Nephron (organoid): ENCODE measurements at regions not wholly inside any gene's neighbourhood (a gene's known extent, or its start where the extent isn't known, plus 50 kb on each side); places are given as distances from the start of the nearest gene placed in this dataset.

Experiments
- H3K27ac Mint-ChIP-seq, 3 experiments: 2 replicates each; pipeline ENCODE4 v1.8.0; 2020; ENCODE audit warnings: mixed read lengths in 3 of 3, mild to moderate bottlenecking in 2 of 3, moderate library complexity in 1 of 3
- H3K27me3 Mint-ChIP-seq: 2 replicates; pipeline ENCODE4 v1.8.0; 2021; ENCODE audit warnings: low read depth, mild to moderate bottlenecking, moderate library complexity, mixed read lengths
- H3K36me3 Mint-ChIP-seq: 2 replicates; pipeline ENCODE4 v1.8.0; 2020; ENCODE audit warnings: low read depth, mixed read lengths
- H3K4me1 Mint-ChIP-seq: 2 replicates; pipeline ENCODE4 v1.8.0; 2020; ENCODE audit warnings: mixed read lengths
- H3K4me3 Mint-ChIP-seq, 3 experiments: 2 replicates each; pipeline ENCODE4 v1.8.0; 2020; ENCODE audit warnings: mild to moderate bottlenecking in 3 of 3, mixed read lengths in 3 of 3, moderate library complexity in 2 of 3
- H3K9me3 Mint-ChIP-seq: 2 replicates; pipeline ENCODE4 v1.8.0; 2020; ENCODE audit warnings: mixed read lengths
- CTCF ChIP-seq, 3 experiments: fragments of 200-600 bp; sonication (generic); IDR thresholded peaks; one replicate each; pipeline ENCODE4 v1.5.0; 2021; ENCODE audit warnings: antibody characterized with exemption in 3 of 3; ENCODE audit not compliant: unreplicated experiment in 3 of 3

- H3K27ac Mint-ChIP-seq = no peak overlapping the region
- no peaks in the 10 kb centered on the region for H3K4me1 Mint-ChIP-seq
- H3K9me3 Mint-ChIP-seq = no peaks in the 10 kb centered on the region
- no peak for TF ChIP-seq CTCF (IDR thresholded peaks at IDR 0.05; ENCODE audit: unreplicated experiment in 3 of 3)
- H3K4me3 Mint-ChIP-seq = no peak overlapping the region
- H3K36me3 Mint-ChIP-seq = no peaks in the 10 kb centered on the region
- peaks cover 4% of the 10 kb centered on the region for H3K27me3 Mint-ChIP-seq
Observed at GRCh38 chr18:68548904-68549870, 165.7 kb downstream of the TMX3 start.

GRCh38 chr18:68543344-68543743 lies 171.6 kb downstream of the TMX3 start:
- no peak overlapping the region for H3K27ac Mint-ChIP-seq
- no peaks in the 10 kb centered on the region for H3K27me3 Mint-ChIP-seq
- H3K36me3 Mint-ChIP-seq = no peaks in the 10 kb centered on the region
- no peaks in the 10 kb centered on the region for H3K9me3 Mint-ChIP-seq
- no peaks in the 10 kb centered on the region for H3K4me1 Mint-ChIP-seq
- no peak overlapping the region for H3K4me3 Mint-ChIP-seq
- no peak for TF ChIP-seq CTCF (IDR thresholded peaks at IDR 0.05; ENCODE audit: unreplicated experiment in 3 of 3)

- TF ChIP-seq CTCF (IDR thresholded peaks at IDR 0.05; ENCODE audit: unreplicated experiment in 3 of 3) = no peak
- H3K4me3 Mint-ChIP-seq = no peak overlapping the region
- no peaks in the 10 kb centered on the region for H3K9me3 Mint-ChIP-seq
- H3K27me3 Mint-ChIP-seq = no peaks in the 10 kb centered on the region
- H3K4me1 Mint-ChIP-seq = no peaks in the 10 kb centered on the region
- H3K27ac Mint-ChIP-seq = no peak overlapping the region
- H3K36me3 Mint-ChIP-seq = no peaks in the 10 kb centered on the region
Observed at GRCh38 chr18:68542846-68543245, 172.1 kb downstream of the TMX3 start.

- H3K4me1 Mint-ChIP-seq = peaks cover 23% of the 10 kb centered on the region
- H3K4me3 Mint-ChIP-seq = no peak overlapping the region
- H3K9me3 Mint-ChIP-seq = no peaks in the 10 kb centered on the region
- TF ChIP-seq CTCF (IDR thresholded peaks at IDR 0.05; ENCODE audit: unreplicated experiment in 3 of 3) = no peak
- H3K27me3 Mint-ChIP-seq = no peaks in the 10 kb centered on the region
- H3K36me3 Mint-ChIP-seq = no peaks in the 10 kb centered on the region
- H3K27ac Mint-ChIP-seq = no peak overlapping the region
Observed at GRCh38 chr18:68533641-68534040, 181.3 kb downstream of the TMX3 start.

- Mint-ChIP-seq H3K4me1 (peaks cover 23% of the 10 kb centered on the region), H3K27ac (peak overlapping the region in 1 of 3 experiments; percentile 5), H3K4me3 (no peak overlapping the region), H3K27me3 (no peaks in the 10 kb centered on the region), H3K36me3 (no peaks in the 10 kb centered on the region), H3K9me3 (no peaks in the 10 kb centered on the region)
- TF ChIP-seq CTCF (IDR thresholded peaks at IDR 0.05; ENCODE audit: unreplicated experiment in 3 of 3) = no peak
Observed at GRCh38 chr18:68532328-68532885, 182.5 kb downstream of the TMX3 start.
